ENCODE measurements at regions not wholly inside any gene's neighbourhood (a gene's known extent, or its start where the extent isn't known, plus 50 kb on each side); places are given as distances from the start of the nearest gene placed in this dataset.

GRCh38 chr2:180133736-180134135 is 126.6 kb upstream of the CWC22 start:
- TF ChIP-seq CTCF (IDR thresholded peaks at IDR 0.05) = no peak
- no peak for DNase-seq (ENCODE audit: low spot score)
- H3K27me3 Mint-ChIP-seq (ENCODE audit: low read depth) = peaks cover 3% of the 10 kb centered on the region
- peaks cover 2% of the 10 kb centered on the region for H3K36me3 Mint-ChIP-seq (ENCODE audit: low read depth)
- H3K27ac Mint-ChIP-seq (ENCODE audit: unreplicated experiment) = no peak overlapping the region
- H3K4me1 Mint-ChIP-seq (ENCODE audit: low read depth) = no peaks in the 10 kb centered on the region
- no peaks in the 10 kb centered on the region for H3K9me3 Mint-ChIP-seq (ENCODE audit: low read depth)
- H3K4me3 Mint-ChIP-seq (ENCODE audit: unreplicated experiment) = no peak overlapping the region

GRCh38 chr2:180130403-180130802 is 123.3 kb upstream of the CWC22 start:
- DNase-seq (ENCODE audit: low spot score) = no peak
- Mint-ChIP-seq H3K27ac (ENCODE audit: unreplicated experiment) (no peak overlapping the region), H3K4me3 (ENCODE audit: unreplicated experiment) (no peak overlapping the region), H3K9me3 (ENCODE audit: low read depth) (no peaks in the 10 kb centered on the region), H3K27me3 (ENCODE audit: low read depth) (peaks cover 3% of the 10 kb centered on the region), H3K4me1 (ENCODE audit: low read depth) (peaks cover 4% of the 10 kb centered on the region), H3K36me3 (ENCODE audit: low read depth) (peaks cover 2% of the 10 kb centered on the region)
- no peak for TF ChIP-seq CTCF (IDR thresholded peaks at IDR 0.05)

- H3K4me1 Mint-ChIP-seq (ENCODE audit: low read depth) = peaks cover 9% of the 10 kb centered on the region
- no peak overlapping the region for H3K4me3 Mint-ChIP-seq (ENCODE audit: unreplicated experiment)
- no peak for TF ChIP-seq CTCF (IDR thresholded peaks at IDR 0.05)
- H3K9me3 Mint-ChIP-seq (ENCODE audit: low read depth) = no peaks in the 10 kb centered on the region
- H3K27ac Mint-ChIP-seq (ENCODE audit: unreplicated experiment) = no peak overlapping the region
- peaks cover 2% of the 10 kb centered on the region for H3K36me3 Mint-ChIP-seq (ENCODE audit: low read depth)
- no peak for DNase-seq (ENCODE audit: low spot score)
- peaks cover 3% of the 10 kb centered on the region for H3K27me3 Mint-ChIP-seq (ENCODE audit: low read depth)
Measured at GRCh38 chr2:180128861-180129260, 121.8 kb upstream of the CWC22 start.

GRCh38 chr2:180125245-180125962 is 118.3 kb upstream of the CWC22 start:
- H3K4me1 Mint-ChIP-seq (ENCODE audit: low read depth) = peaks cover 9% of the 10 kb centered on the region
- no peak overlapping the region for H3K27ac Mint-ChIP-seq (ENCODE audit: unreplicated experiment)
- no peak overlapping the region for H3K4me3 Mint-ChIP-seq (ENCODE audit: unreplicated experiment)
- no peaks in the 10 kb centered on the region for H3K36me3 Mint-ChIP-seq (ENCODE audit: low read depth)
- no peak for DNase-seq (ENCODE audit: low spot score)
- TF ChIP-seq CTCF (IDR thresholded peaks at IDR 0.05) = peak; percentile 88
- no peaks in the 10 kb centered on the region for H3K27me3 Mint-ChIP-seq (ENCODE audit: low read depth)
- no peaks in the 10 kb centered on the region for H3K9me3 Mint-ChIP-seq (ENCODE audit: low read depth)

- DNase-seq (ENCODE audit: low spot score) = no peak
- Mint-ChIP-seq H3K36me3 (ENCODE audit: low read depth) (no peaks in the 10 kb centered on the region), H3K27ac (ENCODE audit: unreplicated experiment) (no peak overlapping the region), H3K9me3 (ENCODE audit: low read depth) (no peaks in the 10 kb centered on the region), H3K4me3 (ENCODE audit: unreplicated experiment) (no peak overlapping the region), H3K27me3 (ENCODE audit: low read depth) (no peaks in the 10 kb centered on the region), H3K4me1 (ENCODE audit: low read depth) (peaks cover 9% of the 10 kb centered on the region)
- peak; percentile 87 for TF ChIP-seq CTCF (IDR thresholded peaks at IDR 0.05)
Measured at GRCh38 chr2:180124273-180125139, 117.4 kb upstream of the CWC22 start.
